Activated naive CD4-positive, alpha-beta T cell treated with anti-CD3 and anti-CD28 coated beads, Interleukin-2, amount 10 ng/mL, durations not matched to agents 7 days and 5 days (primary cell): ENCODE measurements at regions not wholly inside any gene's neighbourhood (a gene's known extent, or its start where the extent isn't known, plus 50 kb on each side); places are given as distances from the start of the nearest gene placed in this dataset.

Experiments used
- CTCF ChIA-PET: fragments of 350-600 bp; sonication (Branson Sonifier 250); formaldehyde crosslinking; loops from one replicate; lab custom pipeline; 2021; ENCODE audit warnings: antibody characterized with exemption; lab: Charles Lee
- DNase-seq: peaks from one replicate; pipeline ENCODE4 v3.0.0-alpha.2; 2020
- H3K27ac Mint-ChIP-seq: one replicate; pipeline ENCODE4 v1.8.0; 2021; ENCODE audit warnings: mild to moderate bottlenecking, moderate library complexity, mixed read lengths
- H3K27me3 Mint-ChIP-seq: one replicate; pipeline ENCODE4 v1.8.0; 2021; ENCODE audit warnings: mild to moderate bottlenecking, mixed read lengths
- H3K36me3 Mint-ChIP-seq: one replicate; pipeline ENCODE4 v1.8.0; 2021; ENCODE audit warnings: mixed read lengths
- H3K4me1 Mint-ChIP-seq: one replicate; pipeline ENCODE4 v1.8.0; 2021; ENCODE audit warnings: mixed read lengths
- H3K4me3 Mint-ChIP-seq: one replicate; pipeline ENCODE4 v1.8.0; 2021; ENCODE audit warnings: mild to moderate bottlenecking, moderate library complexity, mixed read lengths
- H3K9me3 Mint-ChIP-seq: one replicate; pipeline ENCODE4 v1.8.0; 2021; ENCODE audit warnings: mixed read lengths

- Mint-ChIP-seq H3K9me3 (peaks cover 3% of the 10 kb centered on the region), H3K36me3 (no peaks in the 10 kb centered on the region), H3K27ac (no peak overlapping the region), H3K4me3 (no peak overlapping the region), H3K4me1 (peaks cover 2% of the 10 kb centered on the region), H3K27me3 (no peaks in the 10 kb centered on the region)
- CTCF ChIA-PET = interaction anchor here (1.6 kb wide), 1 partner anchor 298 kb away, joined by 5 read pairs; no protein-coding TSS in a partner anchor
- DNase-seq = no peak
Measured at GRCh38 chr4:177547985-177548384, 105.7 kb upstream of the AGA start.

- Mint-ChIP-seq H3K4me1 (no peaks in the 10 kb centered on the region), H3K27me3 (no peaks in the 10 kb centered on the region), H3K27ac (no peak overlapping the region), H3K36me3 (no peaks in the 10 kb centered on the region), H3K9me3 (no peaks in the 10 kb centered on the region), H3K4me3 (no peak overlapping the region)
- peak; percentile 44 for DNase-seq
- CTCF ChIA-PET = interaction anchor here (1.2 to 1.3 kb wide), 2 partner anchors 24 to 1753 kb away, joined by 3 read pairs; no protein-coding TSS in a partner anchor
Measured at GRCh38 chr4:177555007-177555574, 112.9 kb upstream of the AGA start.

DNA sequence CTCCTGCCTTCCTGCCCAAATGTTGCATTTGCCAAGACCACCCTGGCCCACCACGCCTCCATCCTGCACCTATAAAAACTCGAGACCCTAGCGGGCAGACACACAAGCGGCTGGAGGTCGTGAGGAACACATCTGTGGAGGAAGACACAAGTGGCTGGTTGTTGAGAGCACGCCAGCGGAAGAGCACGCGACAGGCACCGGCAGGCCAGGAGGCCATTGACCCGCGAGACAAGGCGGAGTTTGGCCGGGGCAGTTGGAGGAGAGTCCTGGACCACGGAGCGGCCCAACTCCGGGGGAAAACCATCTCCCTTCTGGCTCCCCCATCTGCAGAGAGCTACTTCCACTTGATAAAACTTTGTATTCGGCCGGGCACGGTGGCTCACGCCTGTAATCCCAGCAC, 115.2 kb upstream of the AGA start:
- Mint-ChIP-seq H3K4me3 (no peak overlapping the region), H3K36me3 (no peaks in the 10 kb centered on the region), H3K4me1 (no peaks in the 10 kb centered on the region), H3K27me3 (no peaks in the 10 kb centered on the region), H3K9me3 (no peaks in the 10 kb centered on the region), H3K27ac (no peak overlapping the region)
- CTCF ChIA-PET = no interaction called here
- DNase-seq = no peak

- no peak overlapping the region for H3K27ac Mint-ChIP-seq
- no peaks in the 10 kb centered on the region for H3K27me3 Mint-ChIP-seq
- no peaks in the 10 kb centered on the region for H3K36me3 Mint-ChIP-seq
- no peaks in the 10 kb centered on the region for H3K9me3 Mint-ChIP-seq
- no peak for DNase-seq
- CTCF ChIA-PET = no interaction called here
- H3K4me1 Mint-ChIP-seq = no peaks in the 10 kb centered on the region
- H3K4me3 Mint-ChIP-seq = no peak overlapping the region
Measured at GRCh38 chr4:177558995-177559394, 116.8 kb upstream of the AGA start.

DNA sequence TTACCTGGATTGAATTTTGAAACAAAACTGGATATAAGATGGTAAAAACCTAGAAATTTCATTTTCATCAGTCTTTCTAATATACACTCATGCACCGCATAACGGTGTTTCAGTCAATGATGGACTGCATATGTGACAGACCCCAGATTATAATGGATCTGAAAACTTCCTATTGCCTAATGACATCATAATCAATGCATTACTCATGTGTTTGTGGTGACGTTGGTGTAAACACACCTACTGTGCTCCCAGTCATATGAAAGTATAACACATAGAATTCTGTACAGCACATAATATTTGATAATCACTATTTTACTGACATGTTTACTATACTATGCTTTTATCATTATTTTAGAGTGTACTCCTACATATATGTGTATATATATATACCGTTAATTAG, 119.9 kb upstream of the AGA start:
- H3K9me3 Mint-ChIP-seq = peaks cover 2% of the 10 kb centered on the region
- no peak overlapping the region for H3K27ac Mint-ChIP-seq
- H3K36me3 Mint-ChIP-seq = no peaks in the 10 kb centered on the region
- no peak for DNase-seq
- no peaks in the 10 kb centered on the region for H3K27me3 Mint-ChIP-seq
- no peak overlapping the region for H3K4me3 Mint-ChIP-seq
- no peaks in the 10 kb centered on the region for H3K4me1 Mint-ChIP-seq
- CTCF ChIA-PET = no interaction called here

DNA sequence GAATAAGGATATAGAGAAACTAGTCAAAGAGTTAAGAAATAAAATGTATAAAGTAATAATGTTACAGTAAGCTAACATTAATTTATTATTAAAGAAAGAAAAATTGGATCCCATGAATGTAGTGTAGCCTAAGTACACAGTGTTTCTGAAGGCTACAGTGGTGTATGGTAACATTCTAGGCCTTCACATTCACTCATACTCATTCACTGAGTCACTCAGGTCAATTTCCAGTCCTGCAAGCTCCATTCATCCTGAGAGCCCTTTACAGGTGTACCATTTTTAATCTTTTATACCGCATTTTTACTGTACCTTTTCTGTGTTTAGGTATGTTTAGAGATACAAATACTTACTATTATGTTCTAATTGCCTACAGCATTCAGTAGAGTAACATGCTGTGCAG, 120.6 kb upstream of the AGA start:
- Mint-ChIP-seq H3K27ac (no peak overlapping the region), H3K4me1 (no peaks in the 10 kb centered on the region), H3K4me3 (no peak overlapping the region), H3K9me3 (peaks cover 2% of the 10 kb centered on the region), H3K36me3 (no peaks in the 10 kb centered on the region), H3K27me3 (no peaks in the 10 kb centered on the region)
- CTCF ChIA-PET = no interaction called here
- DNase-seq = no peak

GRCh38 chr4:177566691-177567090, 124.5 kb upstream of the AGA start:
- peaks cover 2% of the 10 kb centered on the region for H3K9me3 Mint-ChIP-seq
- H3K36me3 Mint-ChIP-seq = no peaks in the 10 kb centered on the region
- H3K4me3 Mint-ChIP-seq = no peak overlapping the region
- H3K4me1 Mint-ChIP-seq = no peaks in the 10 kb centered on the region
- H3K27me3 Mint-ChIP-seq = no peaks in the 10 kb centered on the region
- no peak overlapping the region for H3K27ac Mint-ChIP-seq
- CTCF ChIA-PET = no interaction called here
- DNase-seq = no peak

GRCh38 chr4:177568931-177569330, 126.7 kb upstream of the AGA start:
- Mint-ChIP-seq H3K4me3 (no peak overlapping the region), H3K9me3 (peaks cover 2% of the 10 kb centered on the region), H3K27me3 (no peaks in the 10 kb centered on the region), H3K4me1 (no peaks in the 10 kb centered on the region), H3K27ac (no peak overlapping the region), H3K36me3 (no peaks in the 10 kb centered on the region)
- DNase-seq = no peak
- CTCF ChIA-PET = no interaction called here

DNA sequence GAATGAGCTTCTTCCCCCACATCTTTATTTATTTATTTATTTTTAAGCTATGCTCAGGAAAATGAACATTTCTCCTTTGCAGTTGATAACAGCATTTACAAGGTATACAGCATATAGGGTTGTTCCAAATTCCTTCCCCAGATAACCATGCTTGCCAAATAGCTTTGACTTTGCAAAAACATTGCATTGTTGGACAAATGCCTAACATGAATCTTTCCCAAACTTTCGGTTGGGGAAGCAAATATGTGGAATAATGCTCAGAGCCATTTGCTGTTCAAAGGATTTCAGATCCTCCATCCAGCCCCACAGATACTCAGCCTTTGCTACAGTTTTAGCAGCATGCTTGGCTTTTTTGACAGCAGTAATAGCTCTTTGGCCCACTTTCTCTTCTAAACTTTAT, 127.2 kb upstream of the AGA start:
- no peaks in the 10 kb centered on the region for H3K4me1 Mint-ChIP-seq

GRCh38 chr4:177573507-177573906, 131.3 kb upstream of the AGA start:
- Mint-ChIP-seq H3K27me3 (no peaks in the 10 kb centered on the region), H3K36me3 (no peaks in the 10 kb centered on the region), H3K27ac (no peak overlapping the region), H3K9me3 (no peaks in the 10 kb centered on the region), H3K4me3 (no peak overlapping the region), H3K4me1 (no peaks in the 10 kb centered on the region)
- no peak for DNase-seq
- CTCF ChIA-PET = no interaction called here

More for the DNA sequence above, 127.2 kb upstream of the AGA start:
- no peak overlapping the region for H3K27ac Mint-ChIP-seq
- CTCF ChIA-PET = no interaction called here
- H3K9me3 Mint-ChIP-seq = peaks cover 2% of the 10 kb centered on the region
- DNase-seq = no peak
- no peak overlapping the region for H3K4me3 Mint-ChIP-seq
- H3K27me3 Mint-ChIP-seq = no peaks in the 10 kb centered on the region
- no peaks in the 10 kb centered on the region for H3K36me3 Mint-ChIP-seq

DNA sequence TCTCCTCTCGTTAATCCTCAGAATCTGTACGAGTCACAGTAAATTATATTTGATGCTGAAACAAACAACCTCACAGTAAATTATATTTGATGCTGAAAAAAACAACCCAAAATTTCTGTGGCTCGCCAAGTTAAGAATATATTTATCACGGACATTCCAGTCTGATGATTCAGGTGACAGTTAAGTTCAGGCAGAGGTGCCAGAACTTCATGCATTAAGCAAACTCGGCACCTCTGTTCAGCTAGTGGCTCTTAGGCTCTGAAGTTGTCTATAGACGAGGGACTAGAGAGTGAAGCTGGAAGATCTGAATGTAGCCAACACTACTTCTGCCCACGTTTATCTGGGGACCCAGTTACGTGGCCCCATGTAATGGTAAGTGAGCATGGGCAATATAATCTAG, 132.2 kb upstream of the AGA start:
- DNase-seq = no peak
- Mint-ChIP-seq H3K27ac (no peak overlapping the region), H3K4me1 (no peaks in the 10 kb centered on the region), H3K36me3 (no peaks in the 10 kb centered on the region), H3K9me3 (no peaks in the 10 kb centered on the region), H3K4me3 (no peak overlapping the region), H3K27me3 (no peaks in the 10 kb centered on the region)
- CTCF ChIA-PET = no interaction called here

DNA sequence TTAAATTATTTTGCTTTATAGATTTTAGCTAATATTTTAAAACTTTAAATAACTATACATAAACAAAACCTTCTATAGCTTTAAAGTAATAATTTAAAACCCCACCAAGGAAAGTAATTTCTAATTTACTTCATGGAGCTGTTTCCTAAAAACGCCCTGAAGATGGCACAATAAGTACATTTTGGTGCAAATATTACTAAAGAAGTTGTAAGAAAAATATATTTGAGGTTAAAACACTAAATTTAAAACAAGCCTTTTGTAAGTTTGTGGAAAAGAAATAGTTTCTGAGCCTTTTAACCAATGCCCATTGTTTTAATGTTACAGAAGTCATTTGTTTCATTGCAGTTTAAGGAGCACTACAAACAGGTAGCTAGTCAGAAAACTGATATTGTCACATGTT, 137.4 kb upstream of the AGA start:
- CTCF ChIA-PET = interaction anchor here (1.0 kb wide), 1 partner anchor 1728 kb away, joined by 4 read pairs; no protein-coding TSS in a partner anchor
- Mint-ChIP-seq H3K27ac (no peak overlapping the region), H3K4me1 (no peaks in the 10 kb centered on the region), H3K9me3 (no peaks in the 10 kb centered on the region), H3K27me3 (no peaks in the 10 kb centered on the region), H3K4me3 (no peak overlapping the region), H3K36me3 (no peaks in the 10 kb centered on the region)
- no peak for DNase-seq

DNA sequence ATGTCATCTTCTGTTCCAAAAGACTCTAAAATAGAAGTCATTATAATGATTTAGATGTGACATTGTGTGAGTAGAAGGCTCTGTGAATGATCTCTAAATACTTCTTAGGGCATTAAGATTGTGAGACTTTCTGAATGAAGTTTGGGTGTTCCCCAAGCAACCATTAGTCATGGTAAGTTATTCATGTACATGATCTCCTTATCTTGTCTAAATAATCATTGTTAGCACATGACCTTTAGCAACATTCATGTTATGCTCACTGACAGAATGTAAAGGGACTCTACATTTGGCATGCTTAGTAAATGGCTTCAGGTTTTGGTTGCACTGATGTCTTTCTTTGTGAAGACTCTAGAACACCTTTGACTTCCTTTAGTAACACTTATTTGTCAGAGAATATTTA, 140.8 kb upstream of the AGA start:
- CTCF ChIA-PET = interaction anchor here (0.7 kb wide), 1 partner anchor 11 kb away, joined by 3 read pairs; no protein-coding TSS in a partner anchor
- H3K27me3 Mint-ChIP-seq = no peaks in the 10 kb centered on the region
- H3K27ac Mint-ChIP-seq = no peak overlapping the region
- H3K9me3 Mint-ChIP-seq = no peaks in the 10 kb centered on the region
- no peak for DNase-seq
- no peaks in the 10 kb centered on the region for H3K36me3 Mint-ChIP-seq
- H3K4me3 Mint-ChIP-seq = no peak overlapping the region
- H3K4me1 Mint-ChIP-seq = no peaks in the 10 kb centered on the region

- CTCF ChIA-PET = no interaction called here
- Mint-ChIP-seq H3K9me3 (no peaks in the 10 kb centered on the region), H3K27me3 (no peaks in the 10 kb centered on the region), H3K4me3 (no peak overlapping the region), H3K36me3 (no peaks in the 10 kb centered on the region), H3K27ac (no peak overlapping the region), H3K4me1 (no peaks in the 10 kb centered on the region)
- DNase-seq = no peak
Measured at GRCh38 chr4:177587989-177588388, 145.8 kb upstream of the AGA start.

DNA sequence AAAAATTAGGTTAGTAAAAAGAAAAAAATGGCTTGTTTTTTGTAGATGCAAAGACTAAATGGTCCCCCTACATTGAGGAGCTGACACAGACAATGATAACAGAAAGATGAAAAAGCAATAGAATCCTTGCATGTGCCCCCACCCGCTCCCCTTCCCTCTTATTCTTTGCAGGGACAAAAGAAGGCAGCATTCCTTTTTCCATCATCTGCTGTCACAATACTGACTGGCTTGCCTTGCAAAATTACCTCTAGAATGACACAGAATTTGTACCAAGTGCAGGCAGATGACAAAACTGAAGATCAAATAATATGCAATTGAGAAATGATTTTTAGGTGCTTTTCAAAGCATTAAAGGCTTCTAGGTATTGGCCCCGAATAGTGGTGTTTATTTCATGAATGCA, 153.1 kb upstream of the AGA start:
- no peak overlapping the region for H3K27ac Mint-ChIP-seq
- H3K27me3 Mint-ChIP-seq = no peaks in the 10 kb centered on the region
- no peaks in the 10 kb centered on the region for H3K9me3 Mint-ChIP-seq
- DNase-seq = no peak
- peaks cover 2% of the 10 kb centered on the region for H3K4me1 Mint-ChIP-seq
- no peak overlapping the region for H3K4me3 Mint-ChIP-seq
- CTCF ChIA-PET = no interaction called here
- H3K36me3 Mint-ChIP-seq = no peaks in the 10 kb centered on the region
